Brain microvascular endothelial cell (primary cell): ENCODE measurements at regions not wholly inside any gene's neighbourhood (a gene's known extent, or its start where the extent isn't known, plus 50 kb on each side); places are given as distances from the start of the nearest gene placed in this dataset.

Experiments
- DNase-seq: peaks from one replicate; pipeline ENCODE4 v3.0.0-alpha.2; 2020
- H3K27ac ChIP-seq: fragments of 250-450 bp; sonication (Bioruptor Pico); 2 replicates; pipeline ENCODE4 v1.5.1; 2020; ENCODE audit warnings: mild to moderate bottlenecking, moderate library complexity
- H3K27me3 ChIP-seq: fragments of 250-450 bp; sonication (Bioruptor Pico); replicated peaks from 2 replicates; pipeline ENCODE4 v1.5.1; 2020; ENCODE audit warnings: mild to moderate bottlenecking
- H3K36me3 ChIP-seq: fragments of 250-450 bp; sonication (Bioruptor Pico); replicated peaks from 2 replicates; pipeline ENCODE4 v1.5.1; 2020; ENCODE audit warnings: mild to moderate bottlenecking
- H3K4me3 ChIP-seq: 2 replicates; pipeline ENCODE4 v1.5.1; 2011; ENCODE audit warnings: low read depth, mild to moderate bottlenecking, control low read depth, low read length, moderate library complexity
- in situ Hi-C: cut with HindIII; loops from 2 replicates; pipeline ENCODE4 v1.10.0; 2017; ENCODE audit warnings: low sequenced_read_pairs, low pct_ligation_motif_present
- TF ChIP-seq, protein P1 (sequence below): IDR thresholded peaks from 2 replicates; pipeline ENCODE4 v1.5.1; 2011; ENCODE audit warnings: low read depth, mild to moderate bottlenecking, moderate library complexity, low read length, control low read depth, inconsistent platforms; ENCODE audit errors: missing control alignments

GRCh38 chr1:66443793-66444192 is 90.2 kb upstream of the SGIP1 start:
- no peak for DNase-seq
- in situ Hi-C loops, result loop anchor here (25.0 kb wide), 1 partner anchor 106 kb away; no protein-coding TSS in a partner anchor
- TF ChIP-seq, protein P1, sequence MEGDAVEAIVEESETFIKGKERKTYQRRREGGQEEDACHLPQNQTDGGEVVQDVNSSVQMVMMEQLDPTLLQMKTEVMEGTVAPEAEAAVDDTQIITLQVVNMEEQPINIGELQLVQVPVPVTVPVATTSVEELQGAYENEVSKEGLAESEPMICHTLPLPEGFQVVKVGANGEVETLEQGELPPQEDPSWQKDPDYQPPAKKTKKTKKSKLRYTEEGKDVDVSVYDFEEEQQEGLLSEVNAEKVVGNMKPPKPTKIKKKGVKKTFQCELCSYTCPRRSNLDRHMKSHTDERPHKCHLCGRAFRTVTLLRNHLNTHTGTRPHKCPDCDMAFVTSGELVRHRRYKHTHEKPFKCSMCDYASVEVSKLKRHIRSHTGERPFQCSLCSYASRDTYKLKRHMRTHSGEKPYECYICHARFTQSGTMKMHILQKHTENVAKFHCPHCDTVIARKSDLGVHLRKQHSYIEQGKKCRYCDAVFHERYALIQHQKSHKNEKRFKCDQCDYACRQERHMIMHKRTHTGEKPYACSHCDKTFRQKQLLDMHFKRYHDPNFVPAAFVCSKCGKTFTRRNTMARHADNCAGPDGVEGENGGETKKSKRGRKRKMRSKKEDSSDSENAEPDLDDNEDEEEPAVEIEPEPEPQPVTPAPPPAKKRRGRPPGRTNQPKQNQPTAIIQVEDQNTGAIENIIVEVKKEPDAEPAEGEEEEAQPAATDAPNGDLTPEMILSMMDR, result no peak
- Histone ChIP-seq H3K27me3 (no peaks in the 10 kb centered on the region), H3K27ac (no peak overlapping the region), H3K36me3 (no peaks in the 10 kb centered on the region), H3K4me3 (no peak overlapping the region)

- Histone ChIP-seq H3K27me3 (no peaks in the 10 kb centered on the region), H3K36me3 (no peaks in the 10 kb centered on the region), H3K27ac (no peak overlapping the region), H3K4me3 (no peak overlapping the region)
- no peak for DNase-seq
- in situ Hi-C loops, result loop anchor here (25.0 kb wide), 1 partner anchor 107 kb away; no protein-coding TSS in a partner anchor
- TF ChIP-seq, protein P1, result no peak
Measured at GRCh38 chr1:66444438-66445265, 89.3 kb upstream of the SGIP1 start.

DNA sequence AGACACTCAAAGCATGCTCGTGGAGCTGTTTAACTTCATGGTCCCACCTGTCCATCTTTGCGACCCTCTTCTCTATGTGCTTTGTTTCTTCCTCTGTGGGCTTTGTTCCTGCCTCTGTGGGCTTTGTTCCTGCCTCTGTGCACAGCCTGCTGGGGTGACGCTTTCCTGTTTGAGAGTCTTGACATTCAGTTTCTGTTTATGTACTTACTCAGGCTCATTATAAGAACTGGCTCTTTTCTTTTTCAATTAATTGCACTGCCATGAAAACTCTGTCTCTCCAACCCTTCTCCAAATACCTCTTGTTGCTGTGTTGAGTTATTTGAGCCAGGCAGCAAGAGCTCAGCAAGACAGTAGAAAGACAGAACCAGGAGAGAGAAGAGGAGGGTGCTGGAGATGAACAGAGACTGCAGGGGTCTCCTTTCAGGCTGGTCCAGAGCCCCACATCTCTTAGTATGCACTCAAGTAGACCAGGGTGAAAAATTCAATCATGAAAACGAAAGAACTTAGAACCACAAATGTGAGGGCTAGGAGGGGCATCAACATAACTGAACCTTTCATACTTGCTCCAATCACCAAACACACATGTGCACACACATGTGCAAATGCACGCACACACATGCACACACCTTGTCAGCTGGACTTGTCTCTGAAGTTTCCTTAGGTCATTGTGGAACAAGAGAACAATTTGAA is 88.3 kb upstream of the SGIP1 start:
- TF ChIP-seq, protein P1, result no peak
- Histone ChIP-seq H3K4me3 (no peak overlapping the region), H3K27ac (no peak overlapping the region), H3K27me3 (no peaks in the 10 kb centered on the region), H3K36me3 (no peaks in the 10 kb centered on the region)
- in situ Hi-C loops, result loop anchor here (25.0 kb wide), 1 partner anchor 108 kb away; no protein-coding TSS in a partner anchor
- DNase-seq, result no peak

DNA sequence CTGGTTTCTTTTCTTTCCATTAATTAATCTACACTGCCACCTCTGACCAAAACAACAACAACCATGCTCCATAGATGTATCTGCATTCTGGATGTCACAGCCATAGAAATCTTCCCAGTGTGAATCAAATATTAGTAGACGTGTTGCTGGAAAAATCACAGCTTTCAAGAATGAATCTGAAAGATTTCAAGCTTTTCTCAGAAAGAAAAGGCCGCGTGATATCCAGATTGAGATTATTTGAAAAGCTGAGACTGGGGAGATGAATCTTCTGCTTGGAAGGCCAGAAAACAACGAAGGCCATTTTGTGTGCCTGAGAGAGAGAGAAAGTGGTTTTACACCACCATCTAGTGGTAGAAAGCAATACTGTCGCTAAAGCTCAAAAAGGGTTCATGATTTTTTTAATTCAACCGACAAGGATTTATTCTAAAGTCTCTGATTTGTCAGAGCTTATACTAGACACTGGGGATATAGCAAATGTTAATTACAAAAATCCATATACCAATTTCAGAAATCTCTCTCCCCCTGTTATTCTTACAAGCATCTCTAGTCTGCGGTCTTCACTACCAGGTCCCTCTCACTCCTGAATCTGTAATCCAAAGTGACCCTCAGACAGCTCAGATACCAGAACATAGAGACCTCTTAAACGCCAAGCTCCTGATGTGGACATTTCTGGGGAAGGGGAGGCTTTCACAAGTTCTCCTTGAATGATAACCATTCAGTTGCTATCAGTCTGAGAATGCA is 87.5 kb upstream of the SGIP1 start:
- no peaks in the 10 kb centered on the region for H3K27me3 ChIP-seq
- peak; percentile 61 for DNase-seq
- H3K4me3 ChIP-seq, result no peak overlapping the region
- TF ChIP-seq, protein P1, result peak; percentile 72
- H3K36me3 ChIP-seq, result no peaks in the 10 kb centered on the region
- H3K27ac ChIP-seq, result no peak overlapping the region
- in situ Hi-C loops, result loop anchor here (25.0 kb wide), 1 partner anchor 109 kb away; no protein-coding TSS in a partner anchor

DNA sequence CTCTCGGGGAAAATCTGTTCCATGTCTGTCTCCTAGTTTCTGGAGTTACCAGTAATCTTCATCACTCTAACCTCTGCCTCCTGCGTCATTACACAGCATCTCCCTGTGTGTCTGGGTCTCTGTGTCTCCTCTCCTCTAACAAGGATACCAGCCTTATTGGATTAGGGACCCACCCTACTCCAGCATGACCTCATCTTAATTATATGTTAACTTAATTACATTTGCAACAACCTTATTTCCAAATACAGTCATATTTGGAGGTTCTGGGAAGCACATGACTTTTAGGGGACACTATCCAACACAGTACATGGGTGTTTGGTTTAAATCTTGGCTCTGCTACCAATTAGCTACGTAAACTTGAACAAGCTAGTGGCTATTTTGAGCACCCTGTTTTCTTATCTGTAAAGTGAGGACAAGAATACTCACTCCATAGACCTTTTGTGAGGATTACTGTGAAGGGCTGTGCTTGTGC is 83.9 kb upstream of the SGIP1 start:
- Histone ChIP-seq H3K4me3 (no peak overlapping the region), H3K27ac (no peak overlapping the region), H3K27me3 (no peaks in the 10 kb centered on the region), H3K36me3 (no peaks in the 10 kb centered on the region)
- TF ChIP-seq, protein P1, result no peak
- no peak for DNase-seq
- in situ Hi-C loops, result loop anchor here (10.0 kb wide), 1 partner anchor 195 kb away; no protein-coding TSS in a partner anchor
